ENCODE measurements at regions not wholly inside any gene's neighbourhood (a gene's known extent, or its start where the extent isn't known, plus 50 kb on each side); places are given as distances from the start of the nearest gene placed in this dataset.

- Histone ChIP-seq H3K27me3 (ENCODE audit: low read depth) (no peaks in the 10 kb centered on the region), H3K4me3 (no peak overlapping the region), H3K4me1 (no peaks in the 10 kb centered on the region), H3K9me3 (no peaks in the 10 kb centered on the region), H3K36me3 (replicated peaks) (no peaks in the 10 kb centered on the region)
- in situ Hi-C loops (cut with MboI; ENCODE audit: low sequenced_read_pairs), result no loop called here
- peak in 1 of 2 experiments; percentile 14 for DNase-seq (ENCODE audit: low spot score in 2 of 2)
These were observed 942.7 kb upstream of the NDST4 start for GRCh38 chr4:116055857-116056827.

DNA sequence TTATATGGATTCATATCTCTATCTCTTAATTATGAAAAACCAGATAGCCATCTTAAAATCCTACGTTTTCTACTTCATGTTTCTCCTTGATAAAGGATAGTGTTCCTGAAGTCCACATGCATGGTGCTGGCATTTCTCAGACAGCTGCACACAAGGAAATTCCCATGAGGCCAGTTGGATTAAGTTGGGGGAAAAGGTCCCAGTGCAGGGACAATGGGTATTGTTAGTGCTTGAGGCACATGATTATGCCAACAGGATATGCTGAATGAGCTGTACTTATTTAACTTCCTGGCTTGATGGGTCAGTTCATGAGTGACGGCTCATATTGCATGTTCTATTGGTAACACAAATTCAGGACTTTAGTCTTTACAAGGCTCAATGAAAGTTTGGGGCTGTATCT, 913.9 kb upstream of the NDST4 start:
- Histone ChIP-seq H3K4me1 (no peaks in the 10 kb centered on the region), H3K9me3 (no peaks in the 10 kb centered on the region), H3K4me3 (no peak overlapping the region), H3K36me3 (replicated peaks) (no peaks in the 10 kb centered on the region), H3K27me3 (ENCODE audit: low read depth) (no peaks in the 10 kb centered on the region)
- in situ Hi-C loops (cut with MboI; ENCODE audit: low sequenced_read_pairs), result no loop called here
- DNase-seq (ENCODE audit: low spot score in 2 of 2), result no peak

DNA sequence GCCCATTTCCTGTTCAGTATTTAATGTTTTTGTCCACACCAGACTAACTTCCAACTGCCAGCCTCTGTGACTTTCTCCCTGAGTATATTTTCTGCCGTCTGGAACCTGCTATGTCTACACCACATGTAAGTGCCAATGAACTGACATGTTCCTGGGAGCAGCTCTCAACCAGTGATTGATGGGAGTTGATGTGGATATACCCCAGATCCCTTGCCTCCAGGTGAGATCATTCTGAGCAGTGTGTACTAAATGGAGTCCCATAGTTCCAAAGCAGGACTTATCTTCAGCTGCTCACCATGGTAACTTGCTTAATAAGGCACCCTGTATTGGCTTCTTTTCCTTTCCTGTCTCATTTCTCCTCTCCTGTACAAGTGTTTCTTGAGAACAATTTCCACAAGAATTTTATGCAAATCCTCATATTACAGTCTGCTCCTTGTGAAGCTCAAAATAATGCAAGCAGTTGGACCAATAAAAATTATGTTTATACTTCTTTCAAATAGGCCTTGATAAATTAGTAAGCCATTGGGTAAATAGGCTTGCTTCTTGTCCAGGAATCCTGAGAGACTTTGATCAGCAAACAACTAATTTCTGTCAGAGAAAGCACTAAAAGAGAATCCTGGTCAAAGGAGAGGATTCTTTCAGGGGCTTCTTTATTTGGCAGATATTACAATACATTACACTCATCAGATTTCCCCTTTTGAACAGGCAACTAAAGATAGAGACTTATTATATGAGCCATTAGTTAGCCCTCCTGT, 911.7 kb upstream of the NDST4 start:
- Histone ChIP-seq H3K4me1 (no peaks in the 10 kb centered on the region), H3K4me3 (no peak overlapping the region), H3K27me3 (ENCODE audit: low read depth) (no peaks in the 10 kb centered on the region), H3K9me3 (peaks cover 7% of the 10 kb centered on the region; the same call in 1 of the 2 replicates), H3K36me3 (replicated peaks) (no peaks in the 10 kb centered on the region)
- in situ Hi-C loops (cut with MboI; ENCODE audit: low sequenced_read_pairs), result no loop called here
- no peak for DNase-seq (ENCODE audit: low spot score in 2 of 2)

GRCh38 chr4:116023049-116023448, 909.6 kb upstream of the NDST4 start:
- Histone ChIP-seq H3K4me3 (no peak overlapping the region), H3K36me3 (replicated peaks) (no peaks in the 10 kb centered on the region), H3K27me3 (ENCODE audit: low read depth) (no peaks in the 10 kb centered on the region), H3K9me3 (peaks cover 14% of the 10 kb centered on the region; the same call in 1 of the 2 replicates), H3K4me1 (no peaks in the 10 kb centered on the region)
- in situ Hi-C loops (cut with MboI; ENCODE audit: low sequenced_read_pairs), result no loop called here
- DNase-seq (ENCODE audit: low spot score in 2 of 2), result no peak

DNA sequence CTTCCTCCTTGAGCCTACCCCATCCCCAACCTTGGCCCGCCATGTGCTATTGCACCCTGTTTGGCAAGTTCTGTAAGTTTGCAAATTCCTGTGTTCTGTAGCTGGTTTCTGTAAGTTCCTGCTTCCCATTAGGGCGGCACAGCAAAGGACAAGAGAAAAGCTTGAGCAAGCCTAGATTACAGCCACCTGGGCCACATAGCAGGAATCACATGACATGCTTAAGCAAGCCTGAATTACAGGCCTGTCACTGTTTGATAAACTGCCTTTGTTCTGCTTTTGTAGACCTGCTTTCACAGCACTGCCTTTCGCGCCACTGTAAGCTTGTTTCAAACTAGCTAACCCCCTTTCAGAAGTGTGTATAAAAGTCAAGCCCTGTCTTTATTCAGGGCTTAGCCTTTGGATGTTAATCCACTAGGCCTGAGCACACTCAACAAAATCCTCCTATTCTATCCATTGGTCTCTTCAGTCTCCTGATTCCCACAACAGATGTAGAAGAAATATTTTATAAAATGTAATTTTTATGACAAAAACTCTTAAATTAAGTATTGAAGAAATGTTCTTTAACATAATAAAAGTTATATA, 906.8 kb upstream of the NDST4 start:
- no peaks in the 10 kb centered on the region for H3K36me3 ChIP-seq (replicated peaks)
- H3K4me3 ChIP-seq, result no peak overlapping the region
- H3K27me3 ChIP-seq (ENCODE audit: low read depth), result no peaks in the 10 kb centered on the region
- H3K4me1 ChIP-seq, result no peaks in the 10 kb centered on the region
- H3K9me3 ChIP-seq, result peaks cover 16% of the 10 kb centered on the region; the same call in 1 of the 2 replicates
- DNase-seq (ENCODE audit: low spot score in 2 of 2), result no peak
- in situ Hi-C loops (cut with MboI; ENCODE audit: low sequenced_read_pairs), result no loop called here

DNA sequence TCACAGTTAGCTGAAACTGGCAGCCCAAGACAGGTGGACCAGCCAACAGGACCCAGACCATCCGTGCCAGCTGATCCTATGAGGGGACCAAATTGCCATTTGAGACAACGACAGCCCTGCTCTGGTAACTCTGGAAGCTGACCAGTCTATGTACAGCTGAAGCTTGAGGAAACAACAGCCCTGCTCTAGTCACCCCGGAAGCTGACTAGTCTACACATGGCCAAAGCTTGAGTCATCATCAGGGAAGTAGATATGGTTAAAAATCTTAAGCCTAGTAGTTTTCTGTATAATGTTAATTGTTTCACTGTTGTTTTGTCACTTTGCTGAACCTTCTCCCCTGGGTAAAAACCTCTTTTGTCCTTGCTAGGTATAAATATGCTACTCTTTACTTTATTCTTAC, 905.4 kb upstream of the NDST4 start:
- H3K4me3 ChIP-seq, result no peak overlapping the region
- H3K36me3 ChIP-seq (replicated peaks), result no peaks in the 10 kb centered on the region
- H3K9me3 ChIP-seq, result peaks cover 25% of the 10 kb centered on the region
- in situ Hi-C loops (cut with MboI; ENCODE audit: low sequenced_read_pairs), result no loop called here
- DNase-seq (ENCODE audit: low spot score in 2 of 2), result no peak
- no peaks in the 10 kb centered on the region for H3K27me3 ChIP-seq (ENCODE audit: low read depth)
- H3K4me1 ChIP-seq, result no peaks in the 10 kb centered on the region

GRCh38 chr4:116016201-116016600, 902.8 kb upstream of the NDST4 start:
- no peaks in the 10 kb centered on the region for H3K27me3 ChIP-seq (ENCODE audit: low read depth)
- in situ Hi-C loops (cut with MboI; ENCODE audit: low sequenced_read_pairs), result no loop called here
- no peak overlapping the region for H3K4me3 ChIP-seq
- H3K4me1 ChIP-seq, result no peaks in the 10 kb centered on the region
- no peaks in the 10 kb centered on the region for H3K36me3 ChIP-seq (replicated peaks)
- DNase-seq (ENCODE audit: low spot score in 2 of 2), result no peak
- H3K9me3 ChIP-seq, result peaks cover 25% of the 10 kb centered on the region

DNA sequence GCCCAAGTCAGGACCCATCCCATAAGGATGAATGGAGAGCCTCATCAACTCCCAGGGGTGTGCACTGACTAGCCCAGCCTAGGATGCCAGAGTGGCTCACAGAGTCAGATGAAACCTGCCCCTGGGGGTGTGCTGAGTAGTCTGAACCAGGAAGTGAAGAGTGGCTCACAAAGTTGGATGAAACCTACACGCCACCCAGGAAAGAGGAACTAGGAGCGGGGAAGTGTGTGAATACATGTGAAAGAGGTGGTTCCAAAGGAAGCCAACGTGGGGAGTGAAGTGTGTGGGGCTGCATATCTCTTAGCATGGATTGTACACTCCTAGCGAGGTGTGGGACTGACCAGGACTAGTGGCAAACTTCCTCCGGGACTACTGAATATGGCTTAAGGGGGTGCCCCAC, 902.1 kb upstream of the NDST4 start:
- in situ Hi-C loops (cut with MboI; ENCODE audit: low sequenced_read_pairs), result no loop called here
- H3K9me3 ChIP-seq, result peaks cover 22% of the 10 kb centered on the region
- no peak overlapping the region for H3K4me3 ChIP-seq
- no peak for DNase-seq (ENCODE audit: low spot score in 2 of 2)
- no peaks in the 10 kb centered on the region for H3K36me3 ChIP-seq (replicated peaks)
- H3K27me3 ChIP-seq (ENCODE audit: low read depth), result no peaks in the 10 kb centered on the region
- no peaks in the 10 kb centered on the region for H3K4me1 ChIP-seq

GRCh38 chr4:116015062-116015461, 901.6 kb upstream of the NDST4 start:
- no peak overlapping the region for H3K4me3 ChIP-seq
- no peaks in the 10 kb centered on the region for H3K4me1 ChIP-seq
- in situ Hi-C loops (cut with MboI; ENCODE audit: low sequenced_read_pairs), result no loop called here
- peaks cover 17% of the 10 kb centered on the region for H3K9me3 ChIP-seq
- DNase-seq (ENCODE audit: low spot score in 2 of 2), result no peak
- H3K27me3 ChIP-seq (ENCODE audit: low read depth), result no peaks in the 10 kb centered on the region
- no peaks in the 10 kb centered on the region for H3K36me3 ChIP-seq (replicated peaks)

DNA sequence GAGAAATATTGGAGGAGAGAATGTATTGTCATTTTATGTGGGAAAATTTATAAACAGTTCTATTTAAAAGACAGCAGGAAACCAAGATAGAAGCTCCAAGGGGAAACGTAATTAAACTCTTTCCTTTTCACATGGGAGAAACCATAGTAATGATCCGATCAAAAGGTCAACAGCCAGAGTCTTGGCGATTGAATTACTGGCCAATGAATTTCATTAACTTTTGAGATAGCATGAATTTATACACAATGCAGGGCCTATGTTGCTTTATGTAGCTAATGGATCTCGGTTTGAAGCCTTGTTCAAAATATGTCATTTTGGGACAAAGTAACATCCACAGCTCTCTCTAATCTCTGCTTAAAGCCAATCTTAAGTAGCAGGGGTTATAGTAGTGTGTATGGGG, 897.5 kb upstream of the NDST4 start:
- in situ Hi-C loops (cut with MboI; ENCODE audit: low sequenced_read_pairs), result no loop called here

DNA sequence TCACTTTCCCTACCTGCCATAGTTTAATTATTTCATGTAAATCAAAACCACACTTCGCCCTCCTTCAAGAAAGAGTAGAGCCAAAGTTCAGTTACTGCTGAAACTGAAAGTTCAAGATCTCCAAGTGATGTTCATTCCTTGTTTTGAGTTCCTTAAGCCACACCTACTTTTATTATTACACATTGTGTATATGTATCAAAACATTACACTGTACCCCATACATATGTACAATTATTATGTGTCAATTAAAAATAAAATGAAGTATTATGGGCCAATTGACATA, 892.3 kb upstream of the NDST4 start:
- no peak for DNase-seq (ENCODE audit: low spot score in 2 of 2)
- Histone ChIP-seq H3K4me3 (no peak overlapping the region), H3K36me3 (replicated peaks) (no peaks in the 10 kb centered on the region), H3K27me3 (ENCODE audit: low read depth) (no peaks in the 10 kb centered on the region), H3K4me1 (no peaks in the 10 kb centered on the region), H3K9me3 (no peaks in the 10 kb centered on the region)
- in situ Hi-C loops (cut with MboI; ENCODE audit: low sequenced_read_pairs), result no loop called here

More for the DNA sequence above, 897.5 kb upstream of the NDST4 start:
- DNase-seq (ENCODE audit: low spot score in 2 of 2), result no peak
- H3K9me3 ChIP-seq, result peaks cover 12% of the 10 kb centered on the region
- no peaks in the 10 kb centered on the region for H3K4me1 ChIP-seq
- H3K4me3 ChIP-seq, result no peak overlapping the region
- H3K36me3 ChIP-seq (replicated peaks), result no peaks in the 10 kb centered on the region
- H3K27me3 ChIP-seq (ENCODE audit: low read depth), result no peaks in the 10 kb centered on the region

- H3K4me1 ChIP-seq, result no peaks in the 10 kb centered on the region
- H3K9me3 ChIP-seq, result no peaks in the 10 kb centered on the region
- no peaks in the 10 kb centered on the region for H3K27me3 ChIP-seq (ENCODE audit: low read depth)
- in situ Hi-C loops (cut with MboI; ENCODE audit: low sequenced_read_pairs), result no loop called here
- no peak overlapping the region for H3K4me3 ChIP-seq
- DNase-seq (ENCODE audit: low spot score in 2 of 2), result no peak
- no peaks in the 10 kb centered on the region for H3K36me3 ChIP-seq (replicated peaks)
These were observed 891.8 kb upstream of the NDST4 start for GRCh38 chr4:116005037-116005805.

- DNase-seq (ENCODE audit: low spot score in 2 of 2), result no peak
- in situ Hi-C loops (cut with MboI; ENCODE audit: low sequenced_read_pairs), result no loop called here
- Histone ChIP-seq H3K4me1 (no peaks in the 10 kb centered on the region), H3K36me3 (replicated peaks) (no peaks in the 10 kb centered on the region), H3K27me3 (ENCODE audit: low read depth) (no peaks in the 10 kb centered on the region), H3K4me3 (no peak overlapping the region), H3K9me3 (no peaks in the 10 kb centered on the region)
These were observed 887.9 kb upstream of the NDST4 start for GRCh38 chr4:116001291-116001690.
